ENCODE measurements at regions not wholly inside any gene's neighbourhood (a gene's known extent, or its start where the extent isn't known, plus 50 kb on each side); places are given as distances from the start of the nearest gene placed in this dataset.

DNA sequence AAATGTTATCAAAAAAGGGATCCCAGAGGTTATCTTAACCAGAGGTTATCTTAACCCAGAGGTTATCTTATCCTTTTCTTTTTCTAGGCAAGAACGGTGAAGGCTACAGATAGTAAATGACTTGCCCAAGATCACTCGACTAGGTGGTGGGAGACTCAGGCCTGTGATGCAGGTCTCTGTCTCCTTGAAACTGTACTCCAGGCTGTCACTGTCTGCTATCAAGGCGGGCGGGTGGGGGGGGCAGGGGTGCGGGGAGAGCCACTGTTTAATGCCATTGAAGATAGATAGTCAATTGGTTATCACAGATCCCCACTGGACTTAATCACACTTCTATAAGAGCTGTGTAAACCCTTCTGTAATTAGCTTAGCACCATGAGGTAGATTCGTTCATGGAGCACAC lies 315.9 kb upstream of the TCF4 start:
- TF ChIP-seq, protein P1, sequence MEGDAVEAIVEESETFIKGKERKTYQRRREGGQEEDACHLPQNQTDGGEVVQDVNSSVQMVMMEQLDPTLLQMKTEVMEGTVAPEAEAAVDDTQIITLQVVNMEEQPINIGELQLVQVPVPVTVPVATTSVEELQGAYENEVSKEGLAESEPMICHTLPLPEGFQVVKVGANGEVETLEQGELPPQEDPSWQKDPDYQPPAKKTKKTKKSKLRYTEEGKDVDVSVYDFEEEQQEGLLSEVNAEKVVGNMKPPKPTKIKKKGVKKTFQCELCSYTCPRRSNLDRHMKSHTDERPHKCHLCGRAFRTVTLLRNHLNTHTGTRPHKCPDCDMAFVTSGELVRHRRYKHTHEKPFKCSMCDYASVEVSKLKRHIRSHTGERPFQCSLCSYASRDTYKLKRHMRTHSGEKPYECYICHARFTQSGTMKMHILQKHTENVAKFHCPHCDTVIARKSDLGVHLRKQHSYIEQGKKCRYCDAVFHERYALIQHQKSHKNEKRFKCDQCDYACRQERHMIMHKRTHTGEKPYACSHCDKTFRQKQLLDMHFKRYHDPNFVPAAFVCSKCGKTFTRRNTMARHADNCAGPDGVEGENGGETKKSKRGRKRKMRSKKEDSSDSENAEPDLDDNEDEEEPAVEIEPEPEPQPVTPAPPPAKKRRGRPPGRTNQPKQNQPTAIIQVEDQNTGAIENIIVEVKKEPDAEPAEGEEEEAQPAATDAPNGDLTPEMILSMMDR (IDR thresholded peaks at IDR 0.05) = no peak
- no peak for TF ChIP-seq POLR2A (IDR thresholded peaks at IDR 0.05)
